AG04450 (cell line): ENCODE measurements at regions not wholly inside any gene's neighbourhood (a gene's known extent, or its start where the extent isn't known, plus 50 kb on each side); places are given as distances from the start of the nearest gene placed in this dataset.

ENCODE experiments used
- CTCF ChIA-PET: fragments of 300-600, 350-600 bp; formaldehyde crosslinking; extraction: SDS; loops from one replicate; lab custom pipeline; 2022; ENCODE audit warnings: antibody characterized with exemption, inconsistent platforms; lab: Charles Lee
- POLR2A ChIA-PET: fragments of 350-600 bp; formaldehyde crosslinking; extraction: SDS; loops from one replicate; lab custom pipeline; 2021; ENCODE audit warnings: antibody characterized with exemption, inconsistent platforms; lab: Yijun Ruan, JAX
- DNase-seq: peaks from one replicate; pipeline ENCODE4 v3.0.0-alpha.2; 2011; ENCODE audit warnings: low read depth, low spot score
- H3K27ac ChIP-seq: one replicate; pipeline ENCODE4 v1.5.1; 2012; ENCODE audit warnings: low read depth, low read length, control low read depth
- H3K27me3 ChIP-seq: one replicate; pipeline ENCODE4 v1.6.0; 2012; ENCODE audit warnings: low read length; ENCODE audit not compliant: control insufficient read depth, insufficient read depth
- H3K4me3 ChIP-seq: 2 replicates; pipeline ENCODE4 v1.5.1; 2011; ENCODE audit warnings: mild to moderate bottlenecking, low read depth, low read length, control low read depth
- H3K9me3 ChIP-seq: 2 replicates; pipeline ENCODE4 v1.5.1; 2012; ENCODE audit warnings: low read length; ENCODE audit not compliant: control insufficient read depth, insufficient read depth
- TF ChIP-seq, protein P1 (sequence below): IDR thresholded peaks from 2 replicates; pipeline ENCODE4 v1.5.1; 2011; ENCODE audit warnings: low read depth, low read length, control low read depth, inconsistent platforms

DNA sequence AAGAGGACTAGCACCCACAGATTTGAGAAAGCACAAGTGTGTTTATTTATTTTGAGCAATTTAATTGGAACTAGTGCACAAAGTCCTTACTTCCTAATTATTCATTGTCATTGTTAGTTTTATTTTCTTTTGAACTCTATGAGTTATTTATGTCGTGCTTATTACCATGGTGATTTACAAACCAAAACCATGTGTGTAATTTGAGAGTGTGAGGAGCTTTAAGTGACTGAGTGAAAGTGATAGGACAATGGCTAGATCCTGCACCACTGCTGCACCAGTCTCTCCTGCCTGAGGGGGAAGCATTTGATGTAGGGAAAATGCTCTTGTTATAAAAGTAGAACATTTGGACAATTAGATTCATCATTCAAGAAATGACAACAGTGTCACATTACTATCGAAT, 172.3 kb upstream of the KLF12 start:
- ChIA-PET POLR2A (no interaction called here), CTCF (interaction anchor here (0.8 kb wide), 1 partner anchor 951 kb away, joined by 3 read pairs; no protein-coding TSS in a partner anchor)
- Histone ChIP-seq H3K4me3 (no peak overlapping the region), H3K27ac (no peak overlapping the region), H3K27me3 (no peaks in the 10 kb centered on the region), H3K9me3 (no peaks in the 10 kb centered on the region)
- no peak for DNase-seq
- TF ChIP-seq, protein P1, sequence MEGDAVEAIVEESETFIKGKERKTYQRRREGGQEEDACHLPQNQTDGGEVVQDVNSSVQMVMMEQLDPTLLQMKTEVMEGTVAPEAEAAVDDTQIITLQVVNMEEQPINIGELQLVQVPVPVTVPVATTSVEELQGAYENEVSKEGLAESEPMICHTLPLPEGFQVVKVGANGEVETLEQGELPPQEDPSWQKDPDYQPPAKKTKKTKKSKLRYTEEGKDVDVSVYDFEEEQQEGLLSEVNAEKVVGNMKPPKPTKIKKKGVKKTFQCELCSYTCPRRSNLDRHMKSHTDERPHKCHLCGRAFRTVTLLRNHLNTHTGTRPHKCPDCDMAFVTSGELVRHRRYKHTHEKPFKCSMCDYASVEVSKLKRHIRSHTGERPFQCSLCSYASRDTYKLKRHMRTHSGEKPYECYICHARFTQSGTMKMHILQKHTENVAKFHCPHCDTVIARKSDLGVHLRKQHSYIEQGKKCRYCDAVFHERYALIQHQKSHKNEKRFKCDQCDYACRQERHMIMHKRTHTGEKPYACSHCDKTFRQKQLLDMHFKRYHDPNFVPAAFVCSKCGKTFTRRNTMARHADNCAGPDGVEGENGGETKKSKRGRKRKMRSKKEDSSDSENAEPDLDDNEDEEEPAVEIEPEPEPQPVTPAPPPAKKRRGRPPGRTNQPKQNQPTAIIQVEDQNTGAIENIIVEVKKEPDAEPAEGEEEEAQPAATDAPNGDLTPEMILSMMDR = peak; percentile 23

DNA sequence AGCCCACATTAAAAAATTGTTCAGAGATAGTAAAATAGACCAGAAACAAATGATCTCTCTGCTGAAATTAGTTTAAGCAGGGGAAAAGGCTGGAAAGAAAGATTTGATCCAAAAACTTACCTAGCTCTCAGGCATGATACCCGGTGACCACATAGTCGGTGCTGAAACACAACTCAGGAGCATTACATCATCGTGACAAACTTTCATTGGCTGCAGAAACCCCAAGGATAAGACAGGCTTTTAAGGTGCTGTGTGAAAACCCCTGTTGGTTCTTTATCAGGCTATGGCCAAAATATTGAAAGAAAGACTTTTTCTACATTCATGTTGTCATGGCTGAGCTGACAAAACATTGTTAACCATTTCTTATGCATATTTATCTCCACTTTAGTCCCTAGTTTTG, 171.7 kb upstream of the KLF12 start:
- no peak overlapping the region for H3K27ac ChIP-seq
- no peaks in the 10 kb centered on the region for H3K27me3 ChIP-seq
- ChIA-PET CTCF (no interaction called here), POLR2A (no interaction called here)
- H3K9me3 ChIP-seq = no peaks in the 10 kb centered on the region
- no peak overlapping the region for H3K4me3 ChIP-seq
- no peak for DNase-seq
- TF ChIP-seq, protein P1 = no peak

DNA sequence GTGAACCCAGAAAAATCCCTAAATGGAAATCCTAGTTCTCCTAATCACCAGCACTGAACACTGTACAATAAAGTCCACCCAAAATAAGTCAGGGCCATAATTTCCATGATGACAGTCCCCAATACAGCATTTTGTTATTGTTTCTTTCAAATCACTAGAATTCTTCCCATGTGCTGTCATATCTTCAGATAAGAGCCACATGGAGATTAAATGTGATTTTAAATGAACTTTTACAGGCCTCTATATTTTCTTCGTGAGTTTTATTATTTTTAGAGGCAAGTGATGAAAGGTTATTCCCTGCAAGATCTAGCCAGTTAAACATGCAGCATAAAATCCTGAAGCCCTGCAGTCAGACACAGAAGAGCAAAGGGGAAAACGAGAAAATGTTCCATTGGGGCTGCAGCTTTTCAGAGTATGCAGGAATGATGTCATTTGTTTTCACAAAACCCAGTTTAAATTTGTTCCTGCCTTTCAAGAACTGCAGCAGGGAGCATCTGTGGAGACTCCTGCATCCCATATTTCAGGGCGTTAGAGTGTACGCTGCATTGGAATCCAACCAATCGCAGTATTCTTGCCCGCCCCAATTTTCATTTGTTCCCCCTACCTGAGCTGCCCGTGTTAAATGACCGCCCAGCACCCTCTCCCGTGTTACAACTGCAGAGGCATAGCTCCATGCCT, 167.2 kb upstream of the KLF12 start:
- H3K9me3 ChIP-seq = no peaks in the 10 kb centered on the region
- no peaks in the 10 kb centered on the region for H3K27me3 ChIP-seq
- DNase-seq = no peak
- CTCF ChIA-PET = no interaction called here
- H3K4me3 ChIP-seq = no peak overlapping the region
- POLR2A ChIA-PET = no interaction called here
- TF ChIP-seq, protein P1 = no peak
- H3K27ac ChIP-seq = no peak overlapping the region

DNA sequence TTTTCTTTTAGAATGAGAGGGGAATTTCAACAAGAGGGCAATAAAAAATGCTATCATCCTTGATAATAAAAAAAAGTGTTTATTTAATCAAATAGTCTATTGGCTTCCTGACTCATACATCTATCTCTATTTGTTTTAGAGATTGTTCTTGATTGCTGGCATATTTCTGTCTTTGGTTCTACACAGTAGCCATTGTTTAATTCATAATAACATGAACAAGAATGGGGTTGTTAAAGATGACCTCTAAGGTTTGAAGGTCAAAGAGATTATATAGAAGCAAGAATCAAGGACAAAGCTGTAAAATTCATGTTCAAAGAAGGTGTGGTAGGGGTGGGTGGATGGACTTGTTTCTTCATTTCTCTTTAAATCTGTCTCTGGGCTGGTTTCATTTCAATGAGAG, 166.0 kb upstream of the KLF12 start:
- H3K27ac ChIP-seq = no peak overlapping the region
- no peaks in the 10 kb centered on the region for H3K27me3 ChIP-seq
- H3K4me3 ChIP-seq = no peak overlapping the region
- ChIA-PET CTCF (interaction anchor here (1.4 to 1.6 kb wide), 2 partner anchors 9 to 11 kb away, joined by 3 to 4 read pairs; no protein-coding TSS in a partner anchor), POLR2A (no interaction called here)
- TF ChIP-seq, protein P1 = no peak
- no peak for DNase-seq
- H3K9me3 ChIP-seq = no peaks in the 10 kb centered on the region

DNA sequence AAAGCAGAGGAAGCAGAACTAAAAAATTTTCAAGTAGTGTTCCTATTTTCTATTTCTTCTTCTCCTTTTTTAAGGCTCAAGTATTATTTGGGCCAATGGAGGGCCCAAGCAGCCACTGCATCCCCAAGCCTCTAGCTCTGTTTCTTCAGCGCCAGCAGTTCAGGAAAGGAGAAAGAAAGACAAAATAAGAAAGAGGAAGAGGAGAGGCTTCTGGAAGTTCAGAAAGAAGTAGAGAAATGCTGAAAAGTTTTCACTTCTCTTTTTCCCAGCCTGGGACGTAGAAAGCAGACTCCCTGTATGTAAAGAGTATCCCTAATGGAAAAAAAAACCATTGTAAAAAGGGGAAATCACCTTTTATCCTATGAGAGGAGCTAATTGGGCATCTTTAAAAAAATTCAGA, 165.5 kb upstream of the KLF12 start:
- DNase-seq = no peak
- Histone ChIP-seq H3K4me3 (no peak overlapping the region), H3K27me3 (no peaks in the 10 kb centered on the region), H3K9me3 (no peaks in the 10 kb centered on the region), H3K27ac (no peak overlapping the region)
- TF ChIP-seq, protein P1 = no peak
- ChIA-PET POLR2A (no interaction called here), CTCF (interaction anchor here (1.4 to 1.6 kb wide), 2 partner anchors 9 to 11 kb away, joined by 3 to 4 read pairs; no protein-coding TSS in a partner anchor)
